ENCODE measurements at regions not wholly inside any gene's neighbourhood (a gene's known extent, or its start where the extent isn't known, plus 50 kb on each side); places are given as distances from the start of the nearest gene placed in this dataset.

DNA sequence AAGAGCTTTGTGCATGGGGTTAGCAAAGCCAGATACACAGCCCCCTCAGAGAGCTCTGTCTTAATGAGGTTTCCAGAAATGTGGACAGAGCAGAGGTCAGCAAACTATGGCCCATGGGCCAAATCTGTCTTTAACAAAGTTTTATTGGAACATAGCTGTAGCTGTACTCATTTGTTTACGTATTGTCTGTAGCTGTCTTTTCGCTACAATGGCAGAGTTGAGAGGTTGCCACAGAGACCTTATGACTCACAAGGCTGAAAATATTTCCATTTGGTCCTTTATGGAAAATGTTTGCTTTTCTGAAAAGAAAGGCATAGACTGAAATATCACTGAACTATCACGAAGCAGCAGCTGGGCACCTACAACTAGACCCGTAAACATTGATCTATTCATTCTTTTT, 841.8 kb downstream of the SLC4A3 start:
- no peak overlapping the region for H3K4me3 ChIP-seq (replicated peaks; ENCODE audit: low read depth, low read length)
- TF ChIP-seq, protein P1, sequence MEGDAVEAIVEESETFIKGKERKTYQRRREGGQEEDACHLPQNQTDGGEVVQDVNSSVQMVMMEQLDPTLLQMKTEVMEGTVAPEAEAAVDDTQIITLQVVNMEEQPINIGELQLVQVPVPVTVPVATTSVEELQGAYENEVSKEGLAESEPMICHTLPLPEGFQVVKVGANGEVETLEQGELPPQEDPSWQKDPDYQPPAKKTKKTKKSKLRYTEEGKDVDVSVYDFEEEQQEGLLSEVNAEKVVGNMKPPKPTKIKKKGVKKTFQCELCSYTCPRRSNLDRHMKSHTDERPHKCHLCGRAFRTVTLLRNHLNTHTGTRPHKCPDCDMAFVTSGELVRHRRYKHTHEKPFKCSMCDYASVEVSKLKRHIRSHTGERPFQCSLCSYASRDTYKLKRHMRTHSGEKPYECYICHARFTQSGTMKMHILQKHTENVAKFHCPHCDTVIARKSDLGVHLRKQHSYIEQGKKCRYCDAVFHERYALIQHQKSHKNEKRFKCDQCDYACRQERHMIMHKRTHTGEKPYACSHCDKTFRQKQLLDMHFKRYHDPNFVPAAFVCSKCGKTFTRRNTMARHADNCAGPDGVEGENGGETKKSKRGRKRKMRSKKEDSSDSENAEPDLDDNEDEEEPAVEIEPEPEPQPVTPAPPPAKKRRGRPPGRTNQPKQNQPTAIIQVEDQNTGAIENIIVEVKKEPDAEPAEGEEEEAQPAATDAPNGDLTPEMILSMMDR (IDR thresholded peaks at IDR 0.05; ENCODE audit: low read depth, low read length, missing control alignments), result no peak
- peak; percentile 39 for DNase-seq (ENCODE audit: extremely low read depth, low read depth)

DNA sequence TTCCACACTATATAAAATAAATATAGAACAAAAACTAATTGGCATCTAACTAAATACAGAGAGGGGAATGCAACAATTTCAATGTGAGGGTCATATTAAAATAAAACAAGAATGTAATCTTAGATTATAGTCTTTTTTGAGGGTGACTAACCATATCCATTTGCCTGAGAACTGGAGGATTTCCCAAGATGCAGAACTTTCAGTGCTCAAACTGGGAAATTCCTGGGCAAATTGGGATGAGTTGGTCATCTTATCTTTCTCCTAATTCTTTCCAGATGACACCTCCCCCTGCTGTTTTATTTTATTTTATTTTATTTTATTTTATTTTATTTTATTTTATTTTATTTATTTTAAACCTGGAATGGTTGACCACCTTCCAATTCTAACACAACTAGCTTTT, 846.2 kb downstream of the SLC4A3 start:
- DNase-seq (ENCODE audit: extremely low read depth, low read depth), result no peak
- TF ChIP-seq, protein P1 (IDR thresholded peaks at IDR 0.05; ENCODE audit: low read depth, low read length, missing control alignments), result no peak
- no peak overlapping the region for H3K4me3 ChIP-seq (replicated peaks; ENCODE audit: low read depth, low read length)

DNA sequence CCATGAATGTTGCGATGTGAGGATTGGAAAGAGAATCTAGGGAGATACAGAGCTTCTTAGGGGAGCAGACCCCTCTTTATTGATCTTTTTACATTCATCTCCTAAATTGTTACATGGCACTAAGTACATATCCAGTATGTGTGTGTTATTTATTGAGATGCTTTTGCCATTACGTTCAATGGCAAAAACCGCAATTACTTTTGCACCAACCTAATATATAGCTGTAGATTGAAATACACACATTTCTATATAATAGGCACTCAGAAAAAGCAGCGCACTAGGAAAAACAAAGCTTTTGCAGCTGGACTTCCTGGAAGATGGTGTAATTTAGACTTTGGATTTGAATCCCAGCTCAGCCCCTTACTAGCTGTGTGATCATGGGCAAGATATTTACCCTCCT, 849.4 kb downstream of the SLC4A3 start:
- no peak overlapping the region for H3K4me3 ChIP-seq (replicated peaks; ENCODE audit: low read depth, low read length)
- TF ChIP-seq, protein P1 (IDR thresholded peaks at IDR 0.05; ENCODE audit: low read depth, low read length, missing control alignments), result no peak
- no peak for DNase-seq (ENCODE audit: extremely low read depth, low read depth)

DNA sequence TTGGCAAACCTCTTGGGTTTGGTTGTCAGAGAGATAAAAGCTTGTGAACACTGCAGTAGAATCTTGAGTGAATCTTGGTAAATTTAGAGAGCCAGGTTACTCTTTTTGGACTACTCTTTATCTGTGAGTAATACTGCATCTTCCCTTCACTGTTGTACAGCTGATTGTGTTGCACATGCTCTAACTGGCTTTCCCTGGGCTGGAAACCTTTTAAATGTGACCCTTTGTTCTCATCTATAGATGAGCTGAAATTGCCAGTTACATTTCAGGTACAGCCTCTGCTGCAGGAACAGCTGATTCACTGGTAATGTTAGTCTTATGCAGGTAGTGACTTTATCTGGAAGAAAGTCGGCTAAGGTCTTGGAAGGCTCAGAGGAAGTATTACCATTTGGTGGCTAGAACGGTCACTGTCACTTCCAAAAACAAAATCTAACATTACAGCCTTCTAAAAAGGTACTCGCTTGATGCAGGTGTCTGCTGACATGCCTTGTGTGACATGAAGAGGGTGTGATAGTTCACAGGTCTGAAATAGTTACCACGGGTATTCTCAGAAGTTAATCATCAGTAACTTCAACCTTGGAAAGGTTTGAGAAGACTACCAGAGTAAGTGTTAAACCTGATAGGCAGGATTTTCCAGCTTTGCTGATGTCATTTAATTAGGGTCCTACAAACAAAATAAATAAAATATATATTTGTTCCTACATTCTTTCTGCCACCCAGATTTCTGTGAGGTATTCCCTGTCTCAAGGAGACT, 851.1 kb downstream of the SLC4A3 start:
- TF ChIP-seq, protein P1 (IDR thresholded peaks at IDR 0.05; ENCODE audit: low read depth, low read length, missing control alignments), result no peak

DNA sequence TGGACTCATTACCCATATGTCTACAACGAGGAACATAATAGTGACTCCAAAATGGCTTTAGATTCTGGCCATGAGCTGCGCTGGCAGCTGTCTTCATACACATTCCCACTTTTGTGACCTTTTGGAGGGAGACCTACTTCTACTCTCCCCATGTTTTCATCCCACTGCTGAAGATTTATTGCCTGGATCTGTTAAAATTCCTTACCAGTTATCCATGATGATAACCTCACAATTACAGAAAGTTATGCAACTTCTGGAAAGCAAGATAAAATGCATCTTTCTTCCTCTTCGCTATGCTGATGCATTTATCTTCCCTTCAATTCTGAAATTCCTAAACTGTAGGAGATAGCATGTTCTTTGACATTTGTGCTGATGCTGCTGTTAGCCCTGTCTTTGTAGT, 855.3 kb downstream of the SLC4A3 start:
- no peak for DNase-seq (ENCODE audit: extremely low read depth, low read depth)
- TF ChIP-seq, protein P1 (IDR thresholded peaks at IDR 0.05; ENCODE audit: low read depth, low read length, missing control alignments), result no peak
- no peak overlapping the region for H3K4me3 ChIP-seq (replicated peaks; ENCODE audit: low read depth, low read length)

More for the DNA sequence above, 851.1 kb downstream of the SLC4A3 start:
- no peak for DNase-seq (ENCODE audit: extremely low read depth, low read depth)
- H3K4me3 ChIP-seq (replicated peaks; ENCODE audit: low read depth, low read length), result no peak overlapping the region

DNA sequence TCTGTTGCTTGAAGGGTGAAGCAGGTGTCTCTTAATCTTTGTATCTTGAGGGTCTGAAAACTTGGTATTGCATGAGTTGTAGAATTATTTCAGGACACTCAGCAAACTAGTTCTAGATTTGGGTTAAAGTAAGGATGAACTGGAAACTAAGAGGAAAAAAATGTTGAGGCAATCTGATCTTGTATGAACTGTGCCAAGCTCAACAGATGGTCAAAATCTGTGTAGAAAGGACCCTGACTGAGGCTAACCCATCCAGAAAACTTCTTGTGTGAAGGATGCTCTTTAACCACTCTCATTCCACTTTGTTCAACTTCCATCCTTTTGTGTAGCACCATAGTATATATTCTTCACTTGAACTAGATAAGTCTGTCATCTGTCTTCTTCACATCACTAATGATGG, 861.7 kb downstream of the SLC4A3 start:
- no peak overlapping the region for H3K4me3 ChIP-seq (replicated peaks; ENCODE audit: low read depth, low read length)
- DNase-seq (ENCODE audit: extremely low read depth, low read depth), result no peak
- TF ChIP-seq, protein P1 (IDR thresholded peaks at IDR 0.05; ENCODE audit: low read depth, low read length, missing control alignments), result no peak

DNA sequence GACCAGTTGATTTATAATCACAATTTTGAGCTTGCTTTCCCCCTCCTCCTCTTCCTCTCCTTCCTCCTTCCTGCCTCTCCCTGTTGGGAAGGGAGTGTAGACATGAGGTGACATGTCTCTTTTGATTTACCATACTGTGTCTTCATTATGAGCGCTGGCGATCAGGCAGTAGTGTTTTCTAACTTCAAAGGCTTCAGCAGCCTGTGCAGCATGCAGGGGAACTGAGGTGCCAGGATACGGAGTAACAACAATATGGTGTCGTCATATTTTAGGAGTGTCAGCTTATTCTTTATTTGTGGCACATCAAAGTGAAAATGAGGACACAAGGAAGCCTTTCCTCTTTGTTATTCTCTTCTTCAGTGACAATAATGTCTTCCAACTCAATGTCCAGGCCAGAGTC, 864.2 kb downstream of the SLC4A3 start:
- H3K4me3 ChIP-seq (replicated peaks; ENCODE audit: low read depth, low read length), result no peak overlapping the region
- no peak for DNase-seq (ENCODE audit: extremely low read depth, low read depth)
- TF ChIP-seq, protein P1 (IDR thresholded peaks at IDR 0.05; ENCODE audit: low read depth, low read length, missing control alignments), result no peak

Measured in HFF-Myc (cell line).